OCI-M2 (cell line): ENCODE measurements at regions not wholly inside any gene's neighbourhood (a gene's known extent, or its start where the extent isn't known, plus 50 kb on each side); places are given as distances from the start of the nearest gene placed in this dataset.

Experiments
- DNase-seq: peaks from one replicate; lab custom pipeline; 2025; ENCODE audit not compliant: unreplicated experiment; lab: John Stamatoyannopoulos, UW

DNA sequence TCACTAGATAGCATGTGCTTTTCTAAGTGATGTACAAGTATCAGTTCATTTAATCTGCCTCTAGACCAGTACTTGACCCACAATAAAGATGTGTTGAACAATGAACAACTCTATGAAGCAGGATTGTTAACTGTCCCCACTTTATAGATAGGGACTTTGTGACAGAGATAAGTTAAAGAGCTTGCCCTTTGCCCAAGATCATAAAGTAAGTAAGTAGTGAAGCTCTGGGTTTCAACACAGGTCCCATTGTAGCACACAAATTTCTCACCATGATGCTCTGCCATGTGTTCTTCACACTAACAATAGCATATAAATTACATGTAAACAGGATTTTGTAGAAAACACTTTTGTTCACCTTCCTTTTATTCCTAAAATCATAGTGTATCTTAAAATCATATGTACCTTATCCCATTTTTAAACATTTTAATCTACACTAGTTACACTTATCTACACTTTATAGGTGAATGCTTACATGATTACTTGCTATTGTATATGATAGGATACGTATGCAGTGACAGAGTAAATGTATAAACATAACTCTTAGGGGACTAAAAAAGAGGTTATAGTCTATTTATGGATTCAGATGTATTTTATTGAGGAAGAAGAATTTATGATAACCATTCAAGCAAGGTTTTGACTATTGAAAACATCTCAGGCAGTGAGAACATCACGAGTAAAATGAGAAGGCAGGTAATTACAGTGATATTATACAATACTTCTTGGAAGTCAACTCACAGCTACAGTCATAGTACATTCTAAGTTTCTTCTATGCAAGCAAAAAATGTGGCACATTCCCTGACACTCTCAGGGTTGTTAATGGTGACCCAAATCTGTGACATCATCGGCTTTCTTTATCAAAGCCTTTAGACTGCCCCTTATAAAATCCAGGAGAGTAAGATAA is 2275.1 kb downstream of the PCDH7 start:
- no peak for DNase-seq

DNA sequence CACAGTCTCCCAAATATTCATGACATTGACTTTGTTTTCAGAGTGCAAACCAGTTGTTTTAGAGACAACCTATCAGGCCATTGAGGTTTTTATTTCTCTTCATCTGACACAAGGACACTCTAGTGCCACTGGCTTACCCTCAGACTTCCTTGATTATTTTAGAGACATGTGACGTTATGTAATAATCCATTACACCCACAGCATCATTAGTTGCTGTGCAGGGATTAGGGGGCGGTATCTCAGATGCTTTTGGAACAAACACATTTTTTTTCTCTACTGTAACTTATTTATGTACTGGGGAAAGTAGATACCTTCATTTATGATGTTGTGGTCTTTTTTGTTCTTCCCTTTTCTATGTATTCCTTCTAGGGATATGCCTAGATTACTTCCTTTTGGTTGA is 2293.1 kb downstream of the PCDH7 start:
- DNase-seq, result no peak

- DNase-seq, result no peak
Observed at GRCh38 chr4:33025236-33025635, 2305.1 kb downstream of the PCDH7 start.

DNA sequence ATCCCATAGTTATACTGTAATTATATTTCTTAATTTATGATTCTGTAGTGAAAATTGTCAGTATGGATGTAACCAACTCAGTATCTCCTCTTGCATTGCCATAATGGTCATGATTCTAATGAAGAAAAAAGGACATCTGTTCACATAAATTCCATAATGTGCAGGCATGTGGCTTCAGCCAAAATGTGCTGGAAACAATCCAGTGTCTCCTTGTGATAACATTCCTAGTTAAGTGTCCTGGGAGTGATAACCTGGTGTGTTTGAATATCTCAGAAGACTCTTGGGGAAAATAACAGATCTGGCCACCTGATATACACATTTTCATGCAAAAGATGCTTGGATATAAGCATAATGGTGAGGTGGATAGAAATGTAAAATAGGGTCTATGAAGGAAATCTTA is 2309.8 kb downstream of the PCDH7 start:
- DNase-seq, result no peak

GRCh38 chr4:33031328-33031727 is 2311.2 kb downstream of the PCDH7 start:
- no peak for DNase-seq

DNA sequence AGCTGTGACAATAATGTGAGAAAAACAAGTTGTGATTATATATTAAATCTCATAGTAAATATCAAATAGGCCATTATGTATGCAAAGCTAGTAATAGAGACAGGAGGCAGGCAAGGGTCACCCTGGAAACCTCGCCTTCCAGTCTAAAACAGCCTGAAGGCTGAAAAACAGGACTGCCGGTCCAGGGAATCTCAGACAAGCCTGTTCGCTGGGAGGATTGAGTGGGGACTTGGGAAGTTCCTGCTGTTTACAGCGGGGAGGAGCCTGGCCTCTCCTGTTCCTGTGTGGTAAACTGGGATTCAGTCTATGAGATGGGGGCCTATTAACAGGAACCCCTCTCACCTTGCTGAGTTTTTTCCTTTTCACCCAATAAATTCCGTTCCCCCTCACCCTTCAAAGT is 2317.3 kb downstream of the PCDH7 start:
- no peak for DNase-seq

DNA sequence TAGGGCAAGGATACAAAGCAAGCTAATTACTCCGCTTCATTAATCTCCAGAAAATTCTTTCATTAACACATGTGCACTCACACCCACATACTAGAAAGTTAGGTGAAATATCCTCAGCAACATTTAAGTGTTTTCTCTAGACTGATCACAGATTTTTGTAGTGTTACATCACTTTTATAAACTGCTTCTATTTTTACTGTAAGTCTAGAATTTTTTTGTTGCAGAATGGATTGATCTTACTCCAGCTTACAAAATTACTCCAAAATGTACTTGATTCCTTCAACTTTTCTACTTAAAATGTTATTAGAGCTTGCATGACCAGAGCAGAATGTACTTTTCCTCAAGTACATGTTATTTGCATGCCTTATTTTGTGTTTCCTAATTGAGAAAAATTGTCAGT is 2325.2 kb downstream of the PCDH7 start:
- no peak for DNase-seq

DNA sequence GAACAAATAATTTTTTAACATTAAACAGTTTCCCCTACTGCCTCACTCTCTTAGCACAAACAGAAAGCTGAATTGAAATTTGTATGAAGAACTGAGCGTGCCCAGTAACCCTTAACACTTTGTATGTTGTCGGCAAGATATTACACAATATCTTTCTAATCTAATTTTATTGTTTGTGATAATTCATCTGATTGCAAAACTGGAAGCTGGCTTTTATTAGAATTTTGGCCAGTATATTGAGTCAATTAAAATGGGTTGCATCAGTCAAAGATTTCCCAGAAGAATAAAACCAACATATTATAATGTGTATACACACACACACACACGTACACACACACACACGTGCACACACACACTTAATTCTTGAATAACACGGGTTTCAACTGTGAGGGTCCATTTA is 2332.1 kb downstream of the PCDH7 start:
- DNase-seq, result no peak

DNA sequence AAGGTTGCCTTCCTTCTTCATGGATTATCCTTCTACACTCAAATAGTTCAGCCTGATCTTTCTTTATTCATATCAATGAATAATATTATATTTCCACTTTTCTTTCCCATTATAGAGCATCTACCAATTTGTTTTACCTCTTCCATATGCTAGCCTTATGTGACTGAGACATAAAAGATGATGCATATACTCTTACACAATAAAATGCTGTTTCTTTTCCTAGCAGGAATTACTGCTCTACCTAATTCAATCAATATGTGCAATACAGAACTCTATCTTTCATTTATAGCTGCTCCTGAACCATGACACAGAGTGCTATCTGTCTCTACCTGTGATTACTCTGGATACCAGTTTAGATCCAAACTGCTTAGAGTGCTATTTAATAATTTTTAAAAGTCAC is 2334.0 kb downstream of the PCDH7 start:
- no peak for DNase-seq

- no peak for DNase-seq
Observed at GRCh38 chr4:33054656-33055196, 2334.6 kb downstream of the PCDH7 start.

DNA sequence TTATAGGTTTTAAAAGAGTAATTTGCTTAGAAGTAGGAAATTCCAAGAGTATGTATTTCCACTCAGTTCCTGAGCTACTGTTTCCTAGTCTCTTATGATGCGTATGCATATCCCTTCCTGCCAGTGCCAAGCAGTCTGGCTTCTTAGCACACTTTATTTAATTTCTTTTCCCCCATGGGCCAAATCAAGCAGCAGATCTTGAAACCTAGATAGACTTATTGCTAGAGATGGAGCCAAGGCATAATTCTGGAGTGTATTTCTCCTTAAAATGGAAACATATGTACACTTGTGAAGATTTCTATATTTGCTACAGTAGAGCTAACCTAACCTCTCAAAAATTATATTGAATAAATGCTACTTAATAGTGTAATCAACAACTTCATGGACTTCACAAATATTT is 2337.6 kb downstream of the PCDH7 start:
- DNase-seq, result no peak

GRCh38 chr4:33058998-33059397 is 2338.8 kb downstream of the PCDH7 start:
- DNase-seq, result no peak

- DNase-seq, result no peak
Observed at GRCh38 chr4:33060674-33061542, 2340.7 kb downstream of the PCDH7 start.

GRCh38 chr4:33061727-33062126 is 2341.6 kb downstream of the PCDH7 start:
- DNase-seq, result no peak

GRCh38 chr4:33062155-33062806 is 2342.1 kb downstream of the PCDH7 start:
- DNase-seq, result no peak

- no peak for DNase-seq
Observed at GRCh38 chr4:33063241-33063640, 2343.1 kb downstream of the PCDH7 start.

GRCh38 chr4:33064238-33064637 is 2344.1 kb downstream of the PCDH7 start:
- no peak for DNase-seq

- no peak for DNase-seq
Observed at GRCh38 chr4:33065749-33066148, 2345.6 kb downstream of the PCDH7 start.

DNA sequence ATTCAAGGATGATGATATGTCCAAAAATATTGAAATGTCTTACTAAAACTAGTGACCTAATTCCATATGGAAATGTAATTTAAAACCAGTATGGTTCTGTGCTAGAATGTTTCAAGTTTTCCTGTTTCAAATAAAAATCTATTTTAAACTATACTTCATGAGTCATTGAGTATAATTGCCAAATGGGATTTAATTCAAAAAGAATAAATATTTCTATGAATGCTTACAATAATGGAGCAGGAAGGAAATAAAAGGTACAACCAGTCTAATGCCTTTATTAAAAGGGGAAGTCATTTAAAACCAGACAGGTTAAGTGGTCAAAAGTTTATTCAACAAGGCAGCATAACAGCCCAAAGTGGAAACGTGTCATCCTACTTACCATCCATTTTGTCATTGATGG is 2347.1 kb downstream of the PCDH7 start:
- no peak for DNase-seq

DNA sequence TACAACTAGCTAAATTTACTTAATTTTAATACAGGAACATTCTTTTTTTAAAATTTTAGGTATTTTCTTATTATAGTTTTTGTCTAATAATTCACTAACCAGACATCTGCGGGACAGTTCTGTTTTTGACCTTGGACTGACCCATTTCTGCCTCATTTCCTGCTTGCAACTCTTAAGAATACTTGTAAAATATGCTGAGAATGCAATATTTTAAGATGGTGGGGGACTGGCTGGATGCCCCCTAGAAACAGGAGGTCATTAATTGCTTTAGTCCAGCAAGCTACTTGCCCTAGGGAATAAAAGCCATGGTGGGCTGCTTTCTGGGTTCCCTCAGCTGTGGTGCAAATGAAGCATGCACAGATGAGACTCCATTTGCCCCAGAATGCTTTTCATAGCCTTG is 2348.4 kb downstream of the PCDH7 start:
- DNase-seq, result no peak

DNA sequence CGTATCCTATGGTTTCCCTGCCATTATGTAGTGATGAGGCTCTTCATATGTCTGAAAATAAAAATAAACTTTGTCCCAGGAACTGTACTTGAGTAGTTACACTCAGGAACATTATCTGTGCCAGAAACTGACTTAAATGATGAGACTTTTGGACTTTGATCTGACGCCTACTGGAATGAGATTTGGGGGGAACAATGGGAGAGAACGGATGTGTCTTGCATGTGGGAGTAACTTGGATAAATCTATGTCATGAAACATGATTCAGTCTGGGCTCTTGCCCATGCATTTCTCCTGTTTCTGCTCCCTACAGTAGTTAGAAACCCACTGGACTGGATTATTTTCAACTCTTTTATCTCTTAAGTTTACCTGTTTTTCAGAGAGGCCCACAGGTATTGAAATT is 2351.4 kb downstream of the PCDH7 start:
- DNase-seq, result no peak
